ENCODE measurements at regions not wholly inside any gene's neighbourhood (a gene's known extent, or its start where the extent isn't known, plus 50 kb on each side); places are given as distances from the start of the nearest gene placed in this dataset.

GRCh38 chr14:27587103-27587502 lies 989.3 kb upstream of the NOVA1 start:
- TF ChIP-seq, protein P1, sequence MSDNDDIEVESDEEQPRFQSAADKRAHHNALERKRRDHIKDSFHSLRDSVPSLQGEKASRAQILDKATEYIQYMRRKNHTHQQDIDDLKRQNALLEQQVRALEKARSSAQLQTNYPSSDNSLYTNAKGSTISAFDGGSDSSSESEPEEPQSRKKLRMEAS (IDR thresholded peaks at IDR 0.05): no peak
- TF ChIP-seq EP300 (IDR thresholded peaks at IDR 0.05; ENCODE audit: borderline replicate concordance) (no peak), NFIC (IDR thresholded peaks at IDR 0.05) (no peak), TCF12 (IDR thresholded peaks at IDR 0.05; ENCODE audit: low read depth) (no peak), YY1 (IDR thresholded peaks at IDR 0.05; ENCODE audit: low read depth) (no peak), EGR1 (IDR thresholded peaks at IDR 0.05) (no peak), TAF1 (IDR thresholded peaks at IDR 0.05; ENCODE audit: low read depth) (no peak), TEAD4 (IDR thresholded peaks at IDR 0.05) (no peak), RAD21 (IDR thresholded peaks at IDR 0.05; ENCODE audit: low read depth) (no peak), CREB1 (IDR thresholded peaks at IDR 0.05; ENCODE audit: low read depth) (no peak), CEBPB (IDR thresholded peaks at IDR 0.05) (no peak), FOXM1 (IDR thresholded peaks at IDR 0.05; ENCODE audit: borderline replicate concordance, low read depth) (no peak), ZBTB7A (IDR thresholded peaks at IDR 0.05; ENCODE audit: low read depth) (no peak)
- TF ChIP-seq, protein P2, sequence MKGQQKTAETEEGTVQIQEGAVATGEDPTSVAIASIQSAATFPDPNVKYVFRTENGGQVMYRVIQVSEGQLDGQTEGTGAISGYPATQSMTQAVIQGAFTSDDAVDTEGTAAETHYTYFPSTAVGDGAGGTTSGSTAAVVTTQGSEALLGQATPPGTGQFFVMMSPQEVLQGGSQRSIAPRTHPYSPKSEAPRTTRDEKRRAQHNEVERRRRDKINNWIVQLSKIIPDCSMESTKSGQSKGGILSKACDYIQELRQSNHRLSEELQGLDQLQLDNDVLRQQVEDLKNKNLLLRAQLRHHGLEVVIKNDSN (IDR thresholded peaks at IDR 0.05): no peak
- TF ChIP-seq, protein P3, sequence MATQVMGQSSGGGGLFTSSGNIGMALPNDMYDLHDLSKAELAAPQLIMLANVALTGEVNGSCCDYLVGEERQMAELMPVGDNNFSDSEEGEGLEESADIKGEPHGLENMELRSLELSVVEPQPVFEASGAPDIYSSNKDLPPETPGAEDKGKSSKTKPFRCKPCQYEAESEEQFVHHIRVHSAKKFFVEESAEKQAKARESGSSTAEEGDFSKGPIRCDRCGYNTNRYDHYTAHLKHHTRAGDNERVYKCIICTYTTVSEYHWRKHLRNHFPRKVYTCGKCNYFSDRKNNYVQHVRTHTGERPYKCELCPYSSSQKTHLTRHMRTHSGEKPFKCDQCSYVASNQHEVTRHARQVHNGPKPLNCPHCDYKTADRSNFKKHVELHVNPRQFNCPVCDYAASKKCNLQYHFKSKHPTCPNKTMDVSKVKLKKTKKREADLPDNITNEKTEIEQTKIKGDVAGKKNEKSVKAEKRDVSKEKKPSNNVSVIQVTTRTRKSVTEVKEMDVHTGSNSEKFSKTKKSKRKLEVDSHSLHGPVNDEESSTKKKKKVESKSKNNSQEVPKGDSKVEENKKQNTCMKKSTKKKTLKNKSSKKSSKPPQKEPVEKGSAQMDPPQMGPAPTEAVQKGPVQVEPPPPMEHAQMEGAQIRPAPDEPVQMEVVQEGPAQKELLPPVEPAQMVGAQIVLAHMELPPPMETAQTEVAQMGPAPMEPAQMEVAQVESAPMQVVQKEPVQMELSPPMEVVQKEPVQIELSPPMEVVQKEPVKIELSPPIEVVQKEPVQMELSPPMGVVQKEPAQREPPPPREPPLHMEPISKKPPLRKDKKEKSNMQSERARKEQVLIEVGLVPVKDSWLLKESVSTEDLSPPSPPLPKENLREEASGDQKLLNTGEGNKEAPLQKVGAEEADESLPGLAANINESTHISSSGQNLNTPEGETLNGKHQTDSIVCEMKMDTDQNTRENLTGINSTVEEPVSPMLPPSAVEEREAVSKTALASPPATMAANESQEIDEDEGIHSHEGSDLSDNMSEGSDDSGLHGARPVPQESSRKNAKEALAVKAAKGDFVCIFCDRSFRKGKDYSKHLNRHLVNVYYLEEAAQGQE (IDR thresholded peaks at IDR 0.05; ENCODE audit: low read depth): no peak

- TF ChIP-seq FOXM1 (IDR thresholded peaks at IDR 0.05; ENCODE audit: borderline replicate concordance, low read depth) (no peak), NFIC (IDR thresholded peaks at IDR 0.05) (no peak), TCF12 (IDR thresholded peaks at IDR 0.05; ENCODE audit: low read depth) (no peak), EP300 (IDR thresholded peaks at IDR 0.05; ENCODE audit: borderline replicate concordance) (no peak), YY1 (IDR thresholded peaks at IDR 0.05; ENCODE audit: low read depth) (no peak), RAD21 (IDR thresholded peaks at IDR 0.05; ENCODE audit: low read depth) (no peak), ZBTB7A (IDR thresholded peaks at IDR 0.05; ENCODE audit: low read depth) (no peak), TAF1 (IDR thresholded peaks at IDR 0.05; ENCODE audit: low read depth) (no peak), TEAD4 (IDR thresholded peaks at IDR 0.05) (no peak), CEBPB (IDR thresholded peaks at IDR 0.05) (no peak), EGR1 (IDR thresholded peaks at IDR 0.05) (no peak), CREB1 (IDR thresholded peaks at IDR 0.05; ENCODE audit: low read depth) (no peak)
- TF ChIP-seq, protein P3 (IDR thresholded peaks at IDR 0.05; ENCODE audit: low read depth): no peak
- TF ChIP-seq, protein P2 (IDR thresholded peaks at IDR 0.05): no peak
- TF ChIP-seq, protein P1 (IDR thresholded peaks at IDR 0.05): no peak
Observed at GRCh38 chr14:27605282-27605681, 1007.4 kb upstream of the NOVA1 start.

- TF ChIP-seq TCF12 (IDR thresholded peaks at IDR 0.05; ENCODE audit: low read depth): no peak
- TF ChIP-seq YY1 (IDR thresholded peaks at IDR 0.05; ENCODE audit: low read depth): no peak
- TF ChIP-seq, protein P2 (IDR thresholded peaks at IDR 0.05): no peak
- TF ChIP-seq, protein P3 (IDR thresholded peaks at IDR 0.05; ENCODE audit: low read depth): no peak
- no peak for TF ChIP-seq TEAD4 (IDR thresholded peaks at IDR 0.05)
- TF ChIP-seq EGR1 (IDR thresholded peaks at IDR 0.05): no peak
- no peak for TF ChIP-seq CREB1 (IDR thresholded peaks at IDR 0.05; ENCODE audit: low read depth)
- no peak for TF ChIP-seq CEBPB (IDR thresholded peaks at IDR 0.05)
- no peak for TF ChIP-seq TAF1 (IDR thresholded peaks at IDR 0.05; ENCODE audit: low read depth)
- no peak for TF ChIP-seq FOXM1 (IDR thresholded peaks at IDR 0.05; ENCODE audit: borderline replicate concordance, low read depth)
- TF ChIP-seq, protein P1 (IDR thresholded peaks at IDR 0.05): no peak
- no peak for TF ChIP-seq NFIC (IDR thresholded peaks at IDR 0.05)
- no peak for TF ChIP-seq EP300 (IDR thresholded peaks at IDR 0.05; ENCODE audit: borderline replicate concordance)
- no peak for TF ChIP-seq RAD21 (IDR thresholded peaks at IDR 0.05; ENCODE audit: low read depth)
- TF ChIP-seq ZBTB7A (IDR thresholded peaks at IDR 0.05; ENCODE audit: low read depth): no peak
Observed at GRCh38 chr14:27608377-27608776, 1010.5 kb upstream of the NOVA1 start.
